Prostate gland (tissue), 2 donors: ENCODE measurements at regions not wholly inside any gene's neighbourhood (a gene's known extent, or its start where the extent isn't known, plus 50 kb on each side); places are given as distances from the start of the nearest gene placed in this dataset.

Source experiments
- DNase-seq: peaks from one replicate; pipeline ENCODE4 v3.0.0-alpha.2; 2019; ENCODE audit warnings: low spot score
- H3K27ac ChIP-seq, 2 donors: fragments of 200-600 bp; sonication (generic); 2 replicates each; pipeline ENCODE4 v1.5.1; 2017 to 2019
- H3K27me3 ChIP-seq: fragments of 200-600 bp; sonication (generic); replicated peaks from 2 replicates; pipeline ENCODE4 v1.5.1; 2019; ENCODE audit not compliant: insufficient read depth
- H3K36me3 ChIP-seq, 2 donors: fragments of 200-600 bp; sonication (generic); 1 replicate in 1 of 2; 2 replicates in 1 of 2; pipeline versions ENCODE4 v1.5.1 to v1.8.1; 2017 to 2019
- H3K4me1 ChIP-seq: fragments of 200-600 bp; sonication (generic); replicated peaks from 2 replicates; pipeline ENCODE4 v1.5.1; 2019
- H3K4me3 ChIP-seq, 2 donors: fragments of 200-600 bp; sonication (generic); 2 replicates each; pipeline ENCODE4 v1.5.1; 2017 to 2019
- H3K9me3 ChIP-seq: fragments of 200-600 bp; sonication (generic); 2 replicates; pipeline ENCODE4 v1.5.1; 2017
- CTCF ChIP-seq, 4 experiments: fragments of 200-600 bp in 2 of 4; fragments of 450-650 bp in 2 of 4; sonication (generic) in 2 of 4; IDR thresholded peaks; 1 replicate in 3 of 4; 2 replicates in 1 of 4; pipeline ENCODE4 v1.5.1; 2016 to 2019; ENCODE audit warnings: antibody characterized with exemption in 4 of 4, mild to moderate bottlenecking in 2 of 4, moderate library complexity in 2 of 4
- POLR2A ChIP-seq: fragments of 450-650 bp; IDR thresholded peaks from one replicate; pipeline ENCODE4 v1.6.1; 2016; ENCODE audit warnings: antibody characterized with exemption, mild to moderate bottlenecking
- POLR2AphosphoS5 ChIP-seq: sonication (generic); formaldehyde crosslinking; IDR thresholded peaks from one replicate; pipeline ENCODE4 v1.6.1; 2017; ENCODE audit warnings: antibody characterized with exemption
- WGBS: methylation state at CpG from one replicate; pipeline ENCODE4 v1.1.5; 2018; 5-methylcytosine and 5-hydroxymethylcytosine counted together
- intact Hi-C: fragments of 100-400 bp; cut with DNase I; formaldehyde crosslinking; loops from one replicate; pipeline ENCODE4 v1.14.2; 2022

GRCh38 chr13:44218501-44219240 is 155.0 kb upstream of the SERP2 start:
- Histone ChIP-seq H3K9me3 (no peaks in the 10 kb centered on the region), H3K36me3 (no peaks in the 10 kb centered on the region), H3K4me3 (no peak overlapping the region), H3K27me3 (no peaks in the 10 kb centered on the region), H3K4me1 (peaks cover 30% of the 10 kb centered on the region), H3K27ac (peak overlapping the region; percentile 78 to 81)
- TF ChIP-seq POLR2AphosphoS5 (peak; percentile 90), CTCF (IDR thresholded peaks at IDR 0.05) (no peak)
- peak; percentile 96 for DNase-seq
- WGBS = 18% methylated on average over 10 of the region's 10 CpGs
- intact Hi-C loops = loop anchor here (2.0 kb wide), 1 partner anchor 52 kb away; no protein-coding TSS in a partner anchor

DNA sequence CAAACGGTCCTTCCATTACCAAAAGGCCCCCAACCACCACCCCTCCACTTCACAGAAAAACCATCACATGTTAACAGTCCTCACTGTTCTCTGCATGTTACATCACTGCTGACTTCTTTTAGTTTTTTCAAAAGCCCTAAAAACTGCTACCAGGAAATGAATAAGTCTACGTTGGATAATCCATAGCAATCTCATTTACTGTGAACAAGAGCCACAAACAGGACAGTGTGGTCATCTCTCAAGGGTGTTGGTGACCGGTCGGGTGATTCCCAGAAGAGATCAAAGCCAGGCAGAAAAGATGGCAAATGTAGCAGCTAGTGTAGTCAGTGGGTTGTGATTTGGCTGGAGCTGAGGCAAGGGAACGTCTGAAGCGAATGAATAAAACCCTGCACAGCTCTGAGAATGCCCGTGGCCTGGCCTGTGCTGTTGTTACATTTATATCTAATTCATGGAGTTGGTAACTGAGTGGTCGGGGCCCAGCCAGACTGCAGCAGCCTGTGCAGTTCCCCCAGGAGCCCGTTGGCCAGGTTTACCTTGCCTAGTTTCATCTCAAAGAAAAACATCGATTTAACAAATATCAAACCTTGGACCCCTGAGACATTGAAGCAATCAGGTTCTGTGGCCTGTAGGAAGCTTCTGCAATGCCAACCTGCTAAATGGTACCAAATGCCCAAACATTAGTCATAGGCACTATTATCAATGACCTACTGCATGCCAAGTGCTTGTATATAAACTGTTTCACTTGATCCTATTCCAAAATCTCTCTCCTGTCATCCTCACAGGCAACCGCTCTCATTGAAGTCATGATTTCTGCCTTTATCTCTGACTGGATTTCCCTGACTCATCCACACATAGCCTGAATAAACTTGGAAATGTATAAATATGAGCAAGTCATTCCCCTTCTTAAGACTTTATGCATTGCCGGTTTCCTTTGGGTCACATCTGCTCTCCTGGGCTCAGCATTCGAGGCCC is 153.8 kb upstream of the SERP2 start:
- Histone ChIP-seq H3K4me3 (no peak overlapping the region), H3K27ac (peak overlapping the region; percentile 78 to 81), H3K36me3 (no peaks in the 10 kb centered on the region), H3K27me3 (no peaks in the 10 kb centered on the region), H3K9me3 (no peaks in the 10 kb centered on the region), H3K4me1 (peaks cover 32% of the 10 kb centered on the region)
- TF ChIP-seq POLR2AphosphoS5 = peak; percentile 54
- no peak for TF ChIP-seq CTCF (IDR thresholded peaks at IDR 0.05)
- no peak for TF ChIP-seq POLR2A
- intact Hi-C loops = loop anchor here (2.0 to 5.0 kb wide), 5 partner anchors 51 to 217 kb away; no protein-coding TSS in a partner anchor
- WGBS = 60% methylated on average over 13 of the region's 13 CpGs
- DNase-seq = peak; percentile 34

DNA sequence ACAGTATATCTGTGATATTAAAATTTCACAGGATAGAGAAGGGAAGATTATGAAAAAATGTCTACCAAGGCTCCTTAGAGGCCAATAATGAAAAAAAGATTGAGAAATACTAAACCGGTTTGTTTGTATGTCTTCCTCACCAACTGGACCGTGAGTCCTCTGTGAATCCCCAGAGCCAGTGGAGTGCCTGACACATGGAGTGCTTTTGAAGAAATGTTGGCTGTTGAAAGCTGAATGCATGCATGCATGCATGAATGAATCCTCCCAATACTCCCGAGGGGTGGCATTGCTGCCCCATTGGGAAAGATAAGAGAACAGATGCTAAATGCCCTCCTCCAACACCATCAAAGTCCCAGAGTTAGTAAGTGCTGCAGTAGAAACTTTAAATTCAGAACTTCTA is 152.7 kb upstream of the SERP2 start:
- DNase-seq = no peak
- Histone ChIP-seq H3K4me1 (peaks cover 32% of the 10 kb centered on the region), H3K36me3 (no peaks in the 10 kb centered on the region), H3K27ac (peak overlapping the region; percentile 78 to 81), H3K27me3 (no peaks in the 10 kb centered on the region), H3K4me3 (no peak overlapping the region), H3K9me3 (no peaks in the 10 kb centered on the region)
- WGBS = 50% methylated on average over 3 of the region's 3 CpGs
- TF ChIP-seq CTCF (IDR thresholded peaks at IDR 0.05) (no peak), POLR2AphosphoS5 (no peak), POLR2A (no peak)
- intact Hi-C loops = loop anchor here (5.0 kb wide), 4 partner anchors 64 to 216 kb away; no protein-coding TSS in a partner anchor

- intact Hi-C loops = loop anchor here (5.0 kb wide), 4 partner anchors 64 to 216 kb away; no protein-coding TSS in a partner anchor
- DNase-seq = peak; percentile 58
Observed at GRCh38 chr13:44221657-44222056, 152.0 kb upstream of the SERP2 start.

More at GRCh38 chr13:44221657-44222056, 152.0 kb upstream of the SERP2 start:
- no peaks in the 10 kb centered on the region for H3K9me3 ChIP-seq
- H3K27ac ChIP-seq = peak overlapping the region; percentile 78 to 81
- H3K27me3 ChIP-seq = no peaks in the 10 kb centered on the region
- peak; percentile 95 for TF ChIP-seq POLR2AphosphoS5
- no peak for TF ChIP-seq POLR2A
- no peak for TF ChIP-seq CTCF (IDR thresholded peaks at IDR 0.05)
- WGBS = 22% methylated on average over 4 of the region's 4 CpGs
- no peak overlapping the region for H3K4me3 ChIP-seq
- H3K4me1 ChIP-seq = peaks cover 32% of the 10 kb centered on the region
- H3K36me3 ChIP-seq = no peaks in the 10 kb centered on the region
